Stomach (tissue), 8 donors: ENCODE measurements at regions not wholly inside any gene's neighbourhood (a gene's known extent, or its start where the extent isn't known, plus 50 kb on each side); places are given as distances from the start of the nearest gene placed in this dataset.

ENCODE experiments used
- DNase-seq, 2 donors: peaks; one replicate each; pipeline versions ENCODE4 v3.0.0 to v3.0.0-alpha.2; 2013 to 2019
- H3K27ac ChIP-seq, 5 donors: fragments of 200-600 bp in 4 of 5; sonication (generic) in 4 of 5; one replicate each; pipeline ENCODE4 v1.5.1; 2013 to 2019; ENCODE audit warnings: mild to moderate bottlenecking in 1 of 5, moderate library complexity in 1 of 5
- H3K27me3 ChIP-seq, 3 donors: fragments of 200-600 bp; sonication (generic); one replicate each; pipeline ENCODE4 v1.5.1; 2017 to 2019; ENCODE audit warnings: mixed run types in 1 of 3
- H3K36me3 ChIP-seq, 4 donors: fragments of 200-600 bp; sonication (generic); 1 replicate in 3 of 4; 2 replicates in 1 of 4; pipeline ENCODE4 v1.5.1; 2016 to 2019
- H3K4me1 ChIP-seq, 4 donors: fragments of 200-600 bp; sonication (generic); one replicate each; pipeline ENCODE4 v1.5.1; 2016 to 2019
- H3K4me3 ChIP-seq, 4 donors: fragments of 200-600 bp; sonication (generic) in 3 of 4; one replicate each; pipeline ENCODE4 v1.5.1; 2016 to 2019; ENCODE audit warnings: mild to moderate bottlenecking in 1 of 4
- H3K9me3 ChIP-seq, 4 donors: fragments of 200-600 bp; sonication (generic); one replicate each; pipeline ENCODE4 v1.5.1; 2016 to 2019
- EP300 ChIP-seq: sonication (generic); formaldehyde crosslinking; IDR thresholded peaks from one replicate; pipeline ENCODE4 v1.6.1; 2017; ENCODE audit warnings: antibody characterized with exemption
- POLR2A ChIP-seq, 4 donors: fragments of 450-650 bp; IDR thresholded peaks; one replicate each; pipeline ENCODE4 v1.6.1; 2016; ENCODE audit warnings: antibody characterized with exemption in 4 of 4, control low read depth in 2 of 4, mild to moderate bottlenecking in 1 of 4, moderate library complexity in 1 of 4
- POLR2AphosphoS5 ChIP-seq, 3 donors: sonication (generic); formaldehyde crosslinking; IDR thresholded peaks; one replicate each; pipeline ENCODE4 v1.6.1; 2016; ENCODE audit warnings: antibody characterized with exemption in 3 of 3
- WGBS, 5 donors: extraction: QIAGEN DNeasy Blood & Tissue Kit in 3 of 5; methylation state at CpG; one replicate each; pipeline versions ENCODE4 v1.1.5 to v1.1.7; 2013 to 2018; 5-methylcytosine and 5-hydroxymethylcytosine counted together
- intact Hi-C: fragments of 100-400 bp; cut with DNase I; formaldehyde crosslinking; loops from one replicate; pipeline ENCODE4 v1.15.1; 2023; ENCODE audit warnings: low total_unique reads
- TF ChIP-seq, protein P1 (sequence below), 7 experiments: fragments of 450-650 bp in 4 of 7; fragments of 200-600 bp in 3 of 7; sonication (generic) in 3 of 7; IDR thresholded peaks; one replicate each; pipeline ENCODE4 v1.5.1; 2016 to 2019; ENCODE audit warnings: antibody characterized with exemption in 7 of 7, control low read depth in 2 of 7, mild to moderate bottlenecking in 1 of 7
- donor health status: healthy with polysubstance abuse.
- donor health status: Bipolar disorder and iron deficiency.
- donor health status: healthy.

DNA sequence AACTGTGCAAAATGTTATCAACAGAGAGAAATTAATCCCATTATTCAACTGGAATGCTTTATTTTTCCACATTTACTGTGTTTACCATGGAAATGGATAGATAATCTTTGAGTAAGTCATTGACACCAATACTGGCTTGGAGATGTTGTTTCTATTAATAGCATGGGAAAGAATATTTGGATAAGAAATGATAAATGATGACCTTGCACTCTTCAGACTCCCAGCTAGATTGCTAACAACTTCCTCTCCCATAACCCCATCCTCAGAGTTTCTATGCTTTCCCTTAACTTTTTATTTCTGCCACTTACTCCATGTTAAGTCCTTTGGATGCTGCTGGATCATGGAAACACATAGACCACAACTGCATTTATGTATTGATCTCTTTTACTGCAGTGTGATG, 182.5 kb downstream of the FNDC1 start:
- TF ChIP-seq POLR2A (IDR thresholded peaks at IDR 0.05): no peak
- no peak for TF ChIP-seq POLR2AphosphoS5 (IDR thresholded peaks at IDR 0.05)
- TF ChIP-seq EP300: no peak
- TF ChIP-seq, protein P1, sequence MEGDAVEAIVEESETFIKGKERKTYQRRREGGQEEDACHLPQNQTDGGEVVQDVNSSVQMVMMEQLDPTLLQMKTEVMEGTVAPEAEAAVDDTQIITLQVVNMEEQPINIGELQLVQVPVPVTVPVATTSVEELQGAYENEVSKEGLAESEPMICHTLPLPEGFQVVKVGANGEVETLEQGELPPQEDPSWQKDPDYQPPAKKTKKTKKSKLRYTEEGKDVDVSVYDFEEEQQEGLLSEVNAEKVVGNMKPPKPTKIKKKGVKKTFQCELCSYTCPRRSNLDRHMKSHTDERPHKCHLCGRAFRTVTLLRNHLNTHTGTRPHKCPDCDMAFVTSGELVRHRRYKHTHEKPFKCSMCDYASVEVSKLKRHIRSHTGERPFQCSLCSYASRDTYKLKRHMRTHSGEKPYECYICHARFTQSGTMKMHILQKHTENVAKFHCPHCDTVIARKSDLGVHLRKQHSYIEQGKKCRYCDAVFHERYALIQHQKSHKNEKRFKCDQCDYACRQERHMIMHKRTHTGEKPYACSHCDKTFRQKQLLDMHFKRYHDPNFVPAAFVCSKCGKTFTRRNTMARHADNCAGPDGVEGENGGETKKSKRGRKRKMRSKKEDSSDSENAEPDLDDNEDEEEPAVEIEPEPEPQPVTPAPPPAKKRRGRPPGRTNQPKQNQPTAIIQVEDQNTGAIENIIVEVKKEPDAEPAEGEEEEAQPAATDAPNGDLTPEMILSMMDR (IDR thresholded peaks at IDR 0.05): no peak
- Histone ChIP-seq H3K4me3 (no peak overlapping the region), H3K27me3 (no peaks in the 10 kb centered on the region), H3K9me3 (no peaks in the 10 kb centered on the region), H3K36me3 (no peaks in the 10 kb centered on the region), H3K27ac (no peak overlapping the region), H3K4me1 (no peaks in the 10 kb centered on the region)
- intact Hi-C loops: no loop called here
- DNase-seq: no peak

DNA sequence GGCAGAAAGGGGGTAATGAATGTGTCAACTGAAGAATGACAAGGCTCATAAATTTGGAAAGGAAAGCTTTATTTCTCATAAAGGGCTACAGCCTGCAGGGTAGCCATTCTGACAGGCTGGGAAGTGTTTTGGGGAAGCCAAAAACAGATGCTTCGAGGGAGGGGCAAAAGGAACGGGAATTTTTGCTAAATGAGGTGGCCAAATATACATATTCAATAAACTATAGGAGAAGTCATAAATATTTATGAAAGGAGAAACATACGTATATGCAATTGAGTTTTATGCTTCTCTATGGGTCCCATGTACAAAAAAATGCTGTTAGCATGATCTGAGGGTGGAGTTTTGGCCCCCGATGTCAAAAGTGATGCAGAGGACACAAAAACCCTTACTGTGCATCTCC, 180.7 kb downstream of the FNDC1 start:
- H3K36me3 ChIP-seq: no peaks in the 10 kb centered on the region
- intact Hi-C loops: no loop called here
- no peaks in the 10 kb centered on the region for H3K27me3 ChIP-seq
- TF ChIP-seq EP300: no peak
- TF ChIP-seq, protein P1 (IDR thresholded peaks at IDR 0.05): no peak
- no peak for TF ChIP-seq POLR2AphosphoS5 (IDR thresholded peaks at IDR 0.05)
- no peaks in the 10 kb centered on the region for H3K4me1 ChIP-seq
- 52 to 61% (median 55%) methylated on average over 4 of the region's 4 CpGs for WGBS, 5 donors
- H3K9me3 ChIP-seq: no peaks in the 10 kb centered on the region
- no peak overlapping the region for H3K4me3 ChIP-seq
- H3K27ac ChIP-seq: no peak overlapping the region
- no peak for DNase-seq

DNA sequence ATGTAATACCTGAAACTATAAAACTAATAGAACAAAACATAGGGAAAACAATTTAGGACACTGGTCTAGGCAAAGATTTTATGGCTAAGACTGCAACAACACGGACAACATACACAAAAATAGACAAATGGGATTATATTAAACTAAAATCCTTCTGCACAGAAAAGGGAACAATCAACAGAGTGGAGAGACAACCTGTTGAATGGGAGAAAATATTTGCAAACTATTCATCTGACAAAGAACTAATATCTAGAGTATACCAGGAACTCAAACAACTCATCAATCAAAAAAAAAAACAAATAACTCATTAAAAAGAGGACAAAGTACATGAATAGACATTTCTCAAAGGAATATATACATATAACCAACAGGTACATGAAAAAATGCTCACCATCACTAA, 174.5 kb downstream of the FNDC1 start:
- Histone ChIP-seq H3K27ac (no peak overlapping the region), H3K4me1 (no peaks in the 10 kb centered on the region), H3K36me3 (no peaks in the 10 kb centered on the region), H3K9me3 (peaks cover 0 to 17% (median 11%) of the 10 kb centered on the region in 4 donors), H3K4me3 (no peak overlapping the region), H3K27me3 (no peaks in the 10 kb centered on the region)
- no peak for DNase-seq
- 46 to 69% (median 50%) methylated on average over 1 of the region's 1 CpG for WGBS, 5 donors
- intact Hi-C loops: no loop called here
- TF ChIP-seq EP300 (no peak), POLR2AphosphoS5 (IDR thresholded peaks at IDR 0.05) (no peak), POLR2A (IDR thresholded peaks at IDR 0.05) (no peak)
- TF ChIP-seq, protein P1 (IDR thresholded peaks at IDR 0.05): no peak

DNA sequence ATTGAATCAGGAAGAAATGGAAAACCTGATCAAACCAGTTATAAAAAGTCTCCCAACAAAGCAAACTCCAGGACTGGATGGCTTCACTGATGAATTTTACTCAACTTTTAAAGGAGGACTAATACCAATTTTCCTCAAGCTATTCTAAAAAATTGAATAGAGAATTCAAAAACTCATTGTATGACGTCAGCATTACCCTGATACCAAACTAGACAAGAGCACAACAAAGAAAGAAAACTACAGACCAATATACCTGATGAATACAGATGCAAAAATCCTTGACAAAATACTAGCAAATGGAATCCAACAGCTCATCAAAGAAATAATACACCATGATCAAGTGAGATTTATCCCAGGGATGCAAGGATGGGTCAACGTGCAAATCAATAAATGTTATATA, 172.9 kb downstream of the FNDC1 start:
- Histone ChIP-seq H3K27ac (no peak overlapping the region), H3K36me3 (no peaks in the 10 kb centered on the region), H3K27me3 (no peaks in the 10 kb centered on the region), H3K4me1 (no peaks in the 10 kb centered on the region), H3K4me3 (no peak overlapping the region), H3K9me3 (peaks cover 0 to 25% (median 20%) of the 10 kb centered on the region in 4 donors)
- TF ChIP-seq POLR2AphosphoS5 (IDR thresholded peaks at IDR 0.05) (no peak), POLR2A (IDR thresholded peaks at IDR 0.05) (no peak), EP300 (no peak)
- TF ChIP-seq, protein P1 (IDR thresholded peaks at IDR 0.05): no peak
- no peak for DNase-seq
- WGBS, 5 donors: 51 to 66% (median 60%) methylated on average over 2 of the region's 2 CpGs
- intact Hi-C loops: no loop called here

DNA sequence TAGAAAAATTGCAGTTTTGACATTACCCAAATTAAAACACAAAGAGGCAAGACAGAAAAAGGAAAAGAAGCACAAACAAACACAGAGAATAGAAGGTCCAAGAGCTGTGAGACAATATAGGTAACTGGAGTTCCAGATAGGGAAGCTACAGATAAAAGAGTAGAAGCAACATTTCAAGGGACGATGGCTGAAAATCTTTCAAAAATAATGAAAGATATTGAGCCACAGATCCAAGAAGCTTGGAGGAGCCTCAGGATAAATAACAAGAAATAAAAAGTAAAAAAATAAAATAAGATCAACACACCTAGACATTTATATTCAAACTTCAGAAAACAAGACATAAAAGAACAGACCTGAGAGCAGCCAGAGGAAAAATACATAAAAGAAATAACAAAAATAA, 164.9 kb downstream of the FNDC1 start:
- no peak for DNase-seq
- H3K27me3 ChIP-seq: no peaks in the 10 kb centered on the region
- intact Hi-C loops: no loop called here
- no peak overlapping the region for H3K27ac ChIP-seq
- 77 to 95% (median 87%) methylated on average over 1 of the region's 1 CpG for WGBS, 5 donors
- TF ChIP-seq POLR2A (IDR thresholded peaks at IDR 0.05) (no peak), EP300 (no peak), POLR2AphosphoS5 (IDR thresholded peaks at IDR 0.05) (no peak)
- TF ChIP-seq, protein P1 (IDR thresholded peaks at IDR 0.05): no peak
- H3K4me3 ChIP-seq: no peak overlapping the region
- peaks cover 0 to 31% (median 27%) of the 10 kb centered on the region in 4 donors for H3K9me3 ChIP-seq
- H3K36me3 ChIP-seq: no peaks in the 10 kb centered on the region
- H3K4me1 ChIP-seq: no peaks in the 10 kb centered on the region
